K562 (cell line): ENCODE measurements at regions not wholly inside any gene's neighbourhood (a gene's known extent, or its start where the extent isn't known, plus 50 kb on each side); places are given as distances from the start of the nearest gene placed in this dataset.

Experiments used
- CBFA2T2 ChIP-seq: fragments of 450-650 bp; conservative IDR thresholded peaks from 2 replicates; pipeline ENCODE4 v1.6.1; 2017; ENCODE audit warnings: mild to moderate bottlenecking
- CREB3 ChIP-seq: fragments of 450-650 bp; conservative IDR thresholded peaks from 2 replicates; pipeline ENCODE4 v1.6.1; 2016; ENCODE audit warnings: missing genetic modification characterization, low read depth, mild to moderate bottlenecking, missing compliant biosample characterization, moderate library complexity
- DLX4 ChIP-seq: fragments of 250-450 bp; sonication (Bioruptor Pico); IDR thresholded peaks from 2 replicates; pipeline ENCODE4 v1.6.1; 2021; ENCODE audit warnings: mild to moderate bottlenecking
- ETS1 ChIP-seq: conservative IDR thresholded peaks from 2 replicates; pipeline ENCODE4 v1.6.1; 2011; ENCODE audit warnings: low read depth, mild to moderate bottlenecking, low read length; ENCODE audit not compliant: control insufficient read depth
- ETV6 ChIP-seq, 3 experiments: fragments of 150-350 bp in 1 of 3; sonication (generic) in 1 of 3; formaldehyde crosslinking in 1 of 3; IDR thresholded peaks; 2 replicates each; pipeline versions ENCODE4 v1.6.1 to v1.8.0; 2014 to 2022; ENCODE audit warnings: borderline replicate concordance in 2 of 3, low read depth in 2 of 3, antibody characterized with exemption in 1 of 3, low read length in 1 of 3, mild to moderate bottlenecking in 1 of 3, missing genetic modification reagents in 1 of 3
- GTF2B ChIP-seq: IDR thresholded peaks from 2 replicates; pipeline ENCODE4 v1.6.1; 2011; ENCODE audit not compliant: insufficient read length; ENCODE audit errors: extremely low read depth
- HLTF ChIP-seq: fragments of 450-650 bp; IDR thresholded peaks from 2 replicates; pipeline ENCODE4 v1.6.1; 2016
- HMGXB4 ChIP-seq: sonication (generic); formaldehyde crosslinking; IDR thresholded peaks from 2 replicates; pipeline ENCODE4 v1.8.1; 2023; ENCODE audit warnings: mild to moderate bottlenecking, missing genetic modification reagents
- KDM1A ChIP-seq, 2 experiments: fragments of 450-650 bp; IDR thresholded peaks; 2 replicates each; pipeline ENCODE4 v1.6.1; 2016; ENCODE audit warnings: mild to moderate bottlenecking in 2 of 2
- L3MBTL2 ChIP-seq: fragments of 450-650 bp; IDR thresholded peaks from 2 replicates; pipeline ENCODE4 v1.6.1; 2016; ENCODE audit warnings: mild to moderate bottlenecking, moderate library complexity
- MAZ ChIP-seq, 2 experiments: fragments of 450-650 bp in 1 of 2; sonication (generic) in 1 of 2; formaldehyde crosslinking; IDR thresholded peaks in 1 of 2; conservative IDR thresholded peaks in 1 of 2; 2 replicates each; pipeline versions ENCODE4 v1.4.0 to v1.5.0; 2020; ENCODE audit warnings: mild to moderate bottlenecking in 1 of 2, missing genetic modification reagents in 1 of 2
- NCOA1 ChIP-seq: fragments of 450-650 bp; IDR thresholded peaks from 2 replicates; pipeline ENCODE4 v1.6.1; 2016; ENCODE audit warnings: low read depth
- RAD21 ChIP-seq, 2 experiments: fragments of 250-450 bp in 1 of 2; fragments of 450-650 bp in 1 of 2; sonication (Bioruptor Pico) in 1 of 2; formaldehyde crosslinking in 1 of 2; IDR thresholded peaks in 1 of 2; conservative IDR thresholded peaks in 1 of 2; 2 replicates each; pipeline versions ENCODE4 v1.4.0 to v1.8.0; 2020 to 2022; ENCODE audit warnings: mild to moderate bottlenecking in 2 of 2, moderate library complexity in 1 of 2
- RBM22 ChIP-seq: fragments of 200-400 bp; formaldehyde crosslinking; IDR thresholded peaks from 2 replicates; pipeline ENCODE4 v1.6.1; 2018; ENCODE audit warnings: low read length, low read depth; ENCODE audit not compliant: poor library complexity, severe bottlenecking
- STAT5A ChIP-seq: IDR thresholded peaks from 2 replicates; pipeline ENCODE4 v1.6.1; 2012; ENCODE audit warnings: low read length, inconsistent platforms, borderline replicate concordance
- THRB ChIP-seq: fragments of 450-650 bp; formaldehyde crosslinking; conservative IDR thresholded peaks from 2 replicates; pipeline ENCODE4 v1.4.0; 2022; ENCODE audit warnings: mild to moderate bottlenecking, missing genetic modification characterization
- TRIM28 ChIP-seq: fragments of 450-650 bp; IDR thresholded peaks from 2 replicates; pipeline ENCODE4 v1.6.1; 2017
- ZBED1 ChIP-seq: IDR thresholded peaks from 2 replicates; pipeline ENCODE4 v1.6.1; 2014
- ZNF133 ChIP-seq: fragments of 250-450 bp; sonication (Bioruptor Pico); IDR thresholded peaks from 2 replicates; pipeline ENCODE4 v1.4.0; 2020; ENCODE audit warnings: mild to moderate bottlenecking
- ZNF143 ChIP-seq: sonication (generic); formaldehyde crosslinking; IDR thresholded peaks from 2 replicates; pipeline ENCODE4 v1.9.0; 2022; ENCODE audit warnings: mild to moderate bottlenecking, missing genetic modification reagents
- ZNF165 ChIP-seq: fragments of 250-450 bp; sonication (Bioruptor Pico); IDR thresholded peaks from 2 replicates; pipeline ENCODE4 v1.4.0; 2020; ENCODE audit warnings: borderline replicate concordance
- ZNF551 ChIP-seq: fragments of 250-450 bp; sonication (Bioruptor Pico); IDR thresholded peaks from 2 replicates; pipeline ENCODE4 v1.5.0; 2021; ENCODE audit warnings: mild to moderate bottlenecking, moderate library complexity

GRCh38 chr21:17454315-17455027 lies 58.4 kb upstream of the CXADR start (continued):
- TF ChIP-seq HMGXB4 (CRISPR knock-in tag) = no peak
- TF ChIP-seq RAD21 (CRISPR knock-in tag; conservative IDR thresholded peaks at IDR 0.05 in 1 of 2, IDR thresholded peaks at IDR 0.05 in 1 of 2) = no peak
- no peak for TF ChIP-seq TRIM28
- no peak for TF ChIP-seq RBM22
- peak; percentile 15; the same call in 1 of the 2 replicates for TF ChIP-seq STAT5A
- TF ChIP-seq NCOA1 = no peak
- no peak for TF ChIP-seq ZNF551 (CRISPR knock-in tag)
- TF ChIP-seq ZNF133 (CRISPR knock-in tag) = no peak
- no peak for TF ChIP-seq DLX4 (CRISPR knock-in tag)
- TF ChIP-seq ZNF165 (CRISPR knock-in tag) = no peak
- peak; percentile 35; the same call in 1 of the 2 replicates for TF ChIP-seq ETS1
- no peak for TF ChIP-seq ZBED1
- no peak for TF ChIP-seq THRB
- TF ChIP-seq HLTF = no peak
- peak; percentile 38; the same call in 1 of the 2 replicates for TF ChIP-seq L3MBTL2
- no peak for TF ChIP-seq CREB3 (tag)
- no peak for TF ChIP-seq ZNF143 (CRISPR knock-in tag)
- no peak for TF ChIP-seq CBFA2T2
- TF ChIP-seq MAZ (CRISPR knock-in tag; conservative IDR thresholded peaks at IDR 0.05 in 1 of 2, IDR thresholded peaks at IDR 0.05 in 1 of 2) = peak in 1 of 2 experiments; percentile 38; a peak in 1 of 4 replicates
- TF ChIP-seq KDM1A (IDR thresholded peaks at IDR 0.05) = peak; percentile 97
- TF ChIP-seq ETV6 (IDR thresholded peaks at IDR 0.05; ENCODE audit: borderline replicate concordance in 1 of 2, low read depth in 2 of 2, low read length in 1 of 2) = 0 out of 4 replicates have a peak, but pooled peaks of 1 of the 2 experiments have one; percentile 0
- no peak for TF ChIP-seq ETV6 (CRISPR knock-in tag; IDR thresholded peaks at IDR 0.05; ENCODE audit: borderline replicate concordance)
- no peak for TF ChIP-seq GTF2B
